Astrocyte (in vitro differentiated cells and primary cell): ENCODE measurements at regions not wholly inside any gene's neighbourhood (a gene's known extent, or its start where the extent isn't known, plus 50 kb on each side); places are given as distances from the start of the nearest gene placed in this dataset.

Source experiments
- DNase-seq: peaks from one replicate; pipeline ENCODE4 v3.0.0-alpha.2; 2010; ENCODE audit warnings: low read depth
- FAIRE-seq: peaks from 2 replicates; lab custom pipeline; 2011; peaks lifted over from hg19 to GRCh38; lab: Jason Lieb, UNC
- H2AFZ ChIP-seq: 2 replicates; pipeline ENCODE4 v1.6.0; 2012; ENCODE audit warnings: low read depth, low read length, inconsistent platforms
- H3K27ac ChIP-seq: 2 replicates; pipeline ENCODE4 v1.5.1; 2011; ENCODE audit warnings: low read depth, low read length, inconsistent platforms
- H3K27me3 ChIP-seq: 2 replicates; pipeline ENCODE4 v1.6.0; 2011; ENCODE audit warnings: low read length, inconsistent platforms; ENCODE audit not compliant: insufficient read depth
- H3K36me3 ChIP-seq: 2 replicates; pipeline ENCODE4 v1.5.1; 2011; ENCODE audit warnings: low read length, inconsistent platforms; ENCODE audit not compliant: insufficient read depth
- H3K4me1 ChIP-seq: 2 replicates; pipeline ENCODE4 v1.5.1; 2011; ENCODE audit warnings: low read length, inconsistent platforms; ENCODE audit not compliant: insufficient read depth
- H3K4me2 ChIP-seq: 2 replicates; pipeline ENCODE4 v1.6.0; 2012; ENCODE audit warnings: low read length, inconsistent platforms
- H3K4me3 ChIP-seq: 2 replicates; pipeline ENCODE4 v1.5.1; 2011; ENCODE audit warnings: low read depth, mild to moderate bottlenecking, low read length, inconsistent platforms; ENCODE audit not compliant: insufficient read depth
- H3K79me2 ChIP-seq: 2 replicates; pipeline ENCODE4 v1.6.0; 2012; ENCODE audit warnings: mild to moderate bottlenecking, low read length, inconsistent platforms; ENCODE audit not compliant: insufficient read depth
- H3K9ac ChIP-seq: 2 replicates; pipeline ENCODE4 v1.6.0; 2012; ENCODE audit warnings: mild to moderate bottlenecking, low read length, inconsistent platforms
- H3K9me3 ChIP-seq: 2 replicates; pipeline ENCODE4 v1.5.1; 2012; ENCODE audit warnings: low read depth, mild to moderate bottlenecking, low read length, inconsistent platforms; ENCODE audit not compliant: insufficient read depth
- H4K20me1 ChIP-seq: 2 replicates; pipeline ENCODE4 v1.6.0; 2012; ENCODE audit warnings: low read length, inconsistent platforms; ENCODE audit not compliant: insufficient read depth
- H3K27ac Mint-ChIP-seq: one replicate; pipeline ENCODE4 v1.8.0; 2021; ENCODE audit warnings: mild to moderate bottlenecking, mixed read lengths; ENCODE audit not compliant: unreplicated experiment
- H3K27me3 Mint-ChIP-seq: one replicate; pipeline ENCODE4 v1.8.0; 2021; ENCODE audit warnings: low read depth, mixed read lengths; ENCODE audit not compliant: unreplicated experiment
- H3K36me3 Mint-ChIP-seq: one replicate; pipeline ENCODE4 v1.8.0; 2021; ENCODE audit warnings: low read depth, mixed read lengths; ENCODE audit not compliant: unreplicated experiment
- H3K4me1 Mint-ChIP-seq: one replicate; pipeline ENCODE4 v1.8.0; 2021; ENCODE audit warnings: low read depth, mixed read lengths; ENCODE audit not compliant: unreplicated experiment
- H3K4me3 Mint-ChIP-seq: one replicate; pipeline ENCODE4 v1.8.0; 2021; ENCODE audit warnings: mild to moderate bottlenecking, moderate library complexity, mixed read lengths; ENCODE audit not compliant: unreplicated experiment
- H3K9me3 Mint-ChIP-seq: one replicate; pipeline ENCODE4 v1.8.0; 2021; ENCODE audit warnings: mild to moderate bottlenecking, mixed read lengths; ENCODE audit not compliant: unreplicated experiment
- CTCF ChIP-seq: IDR thresholded peaks from 2 replicates; pipeline ENCODE4 v1.5.1; 2011; ENCODE audit warnings: low read depth, mild to moderate bottlenecking, inconsistent platforms, low read length, moderate library complexity; ENCODE audit not compliant: insufficient read depth
- EZH2 ChIP-seq: IDR thresholded peaks from 2 replicates; pipeline ENCODE4 v1.6.1; 2012; ENCODE audit warnings: mild to moderate bottlenecking, low read length, inconsistent platforms; ENCODE audit not compliant: insufficient read depth

- Histone ChIP-seq H3K4me2 (no peak overlapping the region), H3K27me3 (no peaks in the 10 kb centered on the region), H3K27ac (no peak overlapping the region), H3K4me3 (no peak overlapping the region), H4K20me1 (no peaks in the 10 kb centered on the region), H3K9me3 (no peaks in the 10 kb centered on the region), H3K4me1 (no peaks in the 10 kb centered on the region), H3K79me2 (no peaks in the 10 kb centered on the region), H3K9ac (no peak overlapping the region), H3K36me3 (no peaks in the 10 kb centered on the region), H2AFZ (no peak overlapping the region)
- Mint-ChIP-seq H3K4me1 (no peaks in the 10 kb centered on the region), H3K9me3 (peaks cover 2% of the 10 kb centered on the region), H3K36me3 (no peaks in the 10 kb centered on the region), H3K27ac (no peak overlapping the region), H3K27me3 (peaks cover 2% of the 10 kb centered on the region), H3K4me3 (no peak overlapping the region)
- FAIRE-seq (no peak), DNase-seq (no peak)
- no peak for TF ChIP-seq EZH2
- no peak for TF ChIP-seq CTCF
These were observed 1559.2 kb downstream of the SLITRK1 start for GRCh38 chr13:82323101-82323500.

- no peaks in the 10 kb centered on the region for H3K4me1 ChIP-seq
- no peaks in the 10 kb centered on the region for H3K9me3 Mint-ChIP-seq
- no peaks in the 10 kb centered on the region for H3K36me3 Mint-ChIP-seq
- no peaks in the 10 kb centered on the region for H4K20me1 ChIP-seq
- peaks cover 3% of the 10 kb centered on the region for H3K9me3 ChIP-seq
- no peak overlapping the region for H2AFZ ChIP-seq
- no peak overlapping the region for H3K27ac ChIP-seq
- H3K4me1 Mint-ChIP-seq, result no peaks in the 10 kb centered on the region
- H3K27me3 ChIP-seq, result no peaks in the 10 kb centered on the region
- no peak for DNase-seq
- no peaks in the 10 kb centered on the region for H3K36me3 ChIP-seq
- H3K79me2 ChIP-seq, result no peaks in the 10 kb centered on the region
- H3K4me3 ChIP-seq, result no peak overlapping the region
- no peak for FAIRE-seq
- no peak overlapping the region for H3K4me3 Mint-ChIP-seq
- TF ChIP-seq EZH2 (no peak), CTCF (no peak)
- H3K27me3 Mint-ChIP-seq, result no peaks in the 10 kb centered on the region
- no peak overlapping the region for H3K27ac Mint-ChIP-seq
- H3K9ac ChIP-seq, result no peak overlapping the region
- no peak overlapping the region for H3K4me2 ChIP-seq
These were observed 1576.7 kb downstream of the SLITRK1 start for GRCh38 chr13:82305588-82305987.

- Mint-ChIP-seq H3K4me3 (no peak overlapping the region), H3K27ac (no peak overlapping the region), H3K4me1 (no peaks in the 10 kb centered on the region), H3K9me3 (no peaks in the 10 kb centered on the region), H3K36me3 (no peaks in the 10 kb centered on the region), H3K27me3 (no peaks in the 10 kb centered on the region)
- Histone ChIP-seq H3K9ac (no peak overlapping the region), H3K27me3 (no peaks in the 10 kb centered on the region), H3K4me3 (no peak overlapping the region), H3K36me3 (no peaks in the 10 kb centered on the region), H3K79me2 (no peaks in the 10 kb centered on the region), H3K27ac (no peak overlapping the region), H3K9me3 (no peaks in the 10 kb centered on the region), H2AFZ (no peak overlapping the region), H4K20me1 (no peaks in the 10 kb centered on the region), H3K4me2 (no peak overlapping the region), H3K4me1 (no peaks in the 10 kb centered on the region)
- FAIRE-seq, result no peak
- no peak for DNase-seq
- no peak for TF ChIP-seq CTCF
- no peak for TF ChIP-seq EZH2
These were observed 1584.2 kb downstream of the SLITRK1 start for GRCh38 chr13:82298106-82298505.
